Adrenal gland (tissue), 5 donors: ENCODE measurements at regions not wholly inside any gene's neighbourhood (a gene's known extent, or its start where the extent isn't known, plus 50 kb on each side); places are given as distances from the start of the nearest gene placed in this dataset.

Source experiments
- CTCF ChIP-seq, 6 experiments: fragments of 450-650 bp in 4 of 6; fragments of 200-600 bp in 2 of 6; sonication (generic) in 1 of 6; IDR thresholded peaks; 1 replicate in 5 of 6; 2 replicates in 1 of 6; pipeline versions ENCODE4 v1.5.1 to v1.8.0; 2016 to 2021; ENCODE audit warnings: antibody characterized with exemption in 6 of 6, mild to moderate bottlenecking in 2 of 6, moderate library complexity in 1 of 6
- POLR2A ChIP-seq, 2 donors: fragments of 450-650 bp; IDR thresholded peaks; one replicate each; pipeline ENCODE4 v1.6.1; 2017; ENCODE audit warnings: antibody characterized with exemption in 2 of 2, mild to moderate bottlenecking in 2 of 2, moderate library complexity in 1 of 2
- donor health status: DM: no; HTN: no; CAD: no.

- TF ChIP-seq POLR2A (IDR thresholded peaks at IDR 0.05) (no peak), CTCF (IDR thresholded peaks at IDR 0.05) (no peak)
Measured at GRCh38 chr4:145280541-145280940, 100.2 kb upstream of the OTUD4 start.
